NCI-H82 treated with DMSO at 0.1 percent for 48 hours (cell line): ENCODE measurements at regions not wholly inside any gene's neighbourhood (a gene's known extent, or its start where the extent isn't known, plus 50 kb on each side); places are given as distances from the start of the nearest gene placed in this dataset.
"Not testable (repeated sequence)": the region's sequence is repeated elsewhere in the genome, so short reads cannot be mapped to it uniquely, and the experiment has no call there.

Experiments
- DNase-seq: peaks from one replicate; lab custom pipeline; 2025; ENCODE audit not compliant: unreplicated experiment; lab: John Stamatoyannopoulos, UW

DNA sequence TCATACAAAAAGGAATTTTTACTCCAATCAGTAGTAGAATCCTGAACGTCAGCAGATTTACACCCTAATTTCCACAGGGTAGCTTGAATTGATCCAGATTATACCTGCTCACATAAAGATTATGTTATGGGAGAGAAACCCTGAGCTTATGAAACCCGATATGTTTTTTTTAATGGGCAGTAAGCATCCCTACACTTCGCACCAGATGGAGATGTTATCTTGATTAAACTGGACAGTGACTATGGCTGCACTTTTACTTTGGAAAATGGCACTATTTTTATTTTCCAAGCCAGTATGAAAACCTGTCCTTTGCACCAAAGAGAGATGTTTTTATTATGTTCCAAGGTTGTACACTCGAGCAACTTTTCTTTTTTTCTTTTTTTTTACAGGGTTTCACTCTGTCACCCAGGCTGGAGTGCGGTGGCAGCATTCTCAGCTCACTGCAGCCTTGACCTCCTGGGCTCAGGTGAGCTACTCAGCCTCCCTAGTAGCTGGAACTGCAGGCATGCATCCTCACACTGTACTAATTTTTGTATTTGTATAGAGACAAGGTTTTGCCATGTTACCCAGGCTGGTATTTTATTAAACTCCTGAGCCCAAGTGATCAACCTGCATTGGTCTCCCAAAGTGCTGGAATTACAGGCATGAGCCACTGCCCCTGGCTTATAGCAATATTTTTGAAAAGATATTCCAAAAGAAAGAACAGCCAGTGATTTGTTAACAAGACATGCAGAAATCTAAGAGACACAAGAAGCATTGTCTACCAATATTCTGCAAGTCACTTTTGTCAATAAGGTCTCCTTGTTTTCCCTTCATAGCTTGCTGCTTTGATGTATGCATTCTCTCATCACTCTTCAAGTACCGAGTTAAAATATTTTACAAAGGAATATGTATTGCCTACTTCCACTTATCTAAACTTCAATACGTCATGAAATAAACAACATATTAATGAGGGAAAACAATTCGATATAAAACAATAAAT is 1412.6 kb downstream of the ZPLD1 start:
- DNase-seq: no peak

DNA sequence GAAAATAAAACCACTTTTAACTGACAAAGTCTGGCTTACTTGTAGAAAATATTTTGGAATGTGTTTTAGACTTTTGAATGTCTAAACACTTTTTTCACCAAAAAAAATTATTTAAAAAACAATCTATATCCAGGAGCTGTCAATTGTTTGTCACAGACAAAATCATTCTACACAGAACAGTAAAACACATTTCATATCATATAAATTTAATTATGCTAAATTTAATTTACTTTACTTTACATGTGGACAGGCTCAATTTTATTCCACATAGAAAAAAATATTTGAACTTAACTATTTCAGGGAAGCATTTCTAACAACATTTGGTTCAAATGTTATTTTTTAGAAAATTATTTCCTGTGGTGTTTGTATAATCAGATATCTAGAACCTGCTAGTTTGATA is 1417.0 kb downstream of the ZPLD1 start:
- DNase-seq: no peak

DNA sequence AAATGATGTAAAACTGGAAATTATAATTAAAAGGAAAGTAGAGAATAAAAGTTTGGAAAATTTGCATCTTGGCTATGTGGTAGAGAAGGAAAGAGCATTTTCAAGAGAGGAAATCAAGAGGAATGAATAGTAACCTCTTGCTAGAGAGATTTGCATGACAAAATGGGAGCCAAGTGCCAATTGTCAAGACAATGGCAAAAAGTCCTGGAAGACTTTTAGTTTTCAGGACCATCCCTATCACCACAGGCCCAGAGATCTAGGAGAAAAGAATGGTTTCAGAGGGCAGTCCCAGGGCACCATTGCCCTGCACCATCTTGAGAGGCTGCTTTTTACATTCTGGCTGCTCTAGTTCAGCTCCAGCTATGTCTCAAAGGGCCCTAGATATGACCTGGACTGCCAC is 1427.6 kb downstream of the ZPLD1 start:
- no peak for DNase-seq

DNA sequence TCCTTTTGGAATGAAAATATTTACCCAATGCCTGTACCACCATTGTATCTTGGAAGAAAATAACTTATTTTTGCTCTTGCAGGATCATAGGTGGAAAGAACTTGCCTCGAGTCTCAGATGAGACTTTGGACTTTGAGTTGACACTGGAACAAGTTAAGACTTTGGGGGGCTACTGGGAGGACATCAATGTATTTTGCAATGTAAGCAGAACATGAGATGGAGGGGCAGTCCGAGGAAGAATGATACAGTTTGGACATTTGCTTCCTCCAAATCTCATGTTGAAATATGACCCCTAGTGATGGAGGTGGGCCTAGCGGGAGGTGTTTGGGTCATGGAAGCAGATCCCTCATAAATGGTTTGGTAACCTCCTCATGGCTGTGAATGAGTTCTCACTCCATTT is 1428.6 kb downstream of the ZPLD1 start:
- no peak for DNase-seq

DNA sequence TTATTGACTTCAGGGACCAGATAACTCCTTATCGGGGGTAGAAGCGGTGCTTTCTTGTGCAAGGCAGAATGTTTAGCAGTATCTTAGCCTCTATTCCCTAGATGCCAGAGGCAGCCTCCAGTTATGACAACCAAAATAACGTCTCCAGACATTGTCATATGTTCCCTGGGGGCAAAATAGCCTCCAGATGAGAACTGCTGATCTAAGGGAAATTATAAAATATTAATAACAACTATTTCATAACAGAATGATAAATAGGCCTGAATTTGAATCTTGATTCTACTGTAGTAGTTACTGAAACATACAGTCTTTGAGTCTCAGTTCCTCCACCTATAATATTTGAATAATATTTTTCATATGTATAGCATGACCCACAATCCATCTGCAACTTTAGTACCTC is 1431.3 kb downstream of the ZPLD1 start:
- DNase-seq: no peak

DNA sequence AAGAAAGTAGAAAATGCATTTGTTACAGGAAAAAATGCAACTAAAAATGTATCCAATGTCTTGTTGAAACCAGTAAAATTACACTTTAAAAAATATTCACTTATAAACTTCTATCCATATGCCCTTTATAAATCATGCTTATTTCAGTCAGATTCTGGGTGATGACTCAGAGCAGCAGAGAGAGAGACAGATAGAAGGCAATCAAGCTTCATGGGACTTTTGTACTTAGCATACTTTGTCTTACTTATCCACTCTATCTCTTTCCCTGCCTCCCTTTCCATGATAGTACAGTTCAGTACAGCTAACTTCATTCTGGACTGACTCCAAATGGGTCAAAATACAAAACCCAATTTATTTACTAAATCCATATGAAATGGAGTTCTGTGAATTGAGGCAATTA is 1438.2 kb downstream of the ZPLD1 start:
- no peak for DNase-seq

DNA sequence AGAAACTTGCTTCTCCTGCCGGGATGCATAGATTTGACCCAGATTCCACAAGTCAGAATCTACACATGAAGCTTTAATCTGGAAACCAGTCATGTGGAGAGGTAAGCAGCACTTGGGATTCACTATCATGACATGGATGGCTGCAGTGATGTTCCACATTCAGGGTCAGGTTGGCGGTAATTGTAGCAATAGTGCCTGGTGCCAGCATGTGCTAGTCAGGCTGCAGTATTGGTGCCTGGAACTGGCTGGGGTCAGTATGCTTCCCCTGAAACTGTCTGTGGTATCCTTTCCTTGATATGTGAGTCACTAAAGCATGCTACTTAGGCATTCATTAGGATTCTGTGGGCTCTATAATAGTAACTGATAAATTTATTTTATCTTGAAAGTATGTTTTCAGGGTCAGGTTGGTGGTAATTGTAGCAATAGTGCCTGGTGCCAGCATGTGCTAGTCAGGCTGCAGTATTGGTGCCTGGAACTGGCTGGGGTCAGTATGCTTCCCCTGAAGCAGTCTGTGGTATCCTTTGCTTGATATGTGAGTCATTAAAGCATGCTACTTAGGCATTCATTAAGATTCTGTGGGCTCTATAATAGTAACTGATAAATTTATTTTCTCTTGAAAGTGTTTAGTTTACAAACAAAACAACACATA is 1439.2 kb downstream of the ZPLD1 start:
- no peak for DNase-seq

DNA sequence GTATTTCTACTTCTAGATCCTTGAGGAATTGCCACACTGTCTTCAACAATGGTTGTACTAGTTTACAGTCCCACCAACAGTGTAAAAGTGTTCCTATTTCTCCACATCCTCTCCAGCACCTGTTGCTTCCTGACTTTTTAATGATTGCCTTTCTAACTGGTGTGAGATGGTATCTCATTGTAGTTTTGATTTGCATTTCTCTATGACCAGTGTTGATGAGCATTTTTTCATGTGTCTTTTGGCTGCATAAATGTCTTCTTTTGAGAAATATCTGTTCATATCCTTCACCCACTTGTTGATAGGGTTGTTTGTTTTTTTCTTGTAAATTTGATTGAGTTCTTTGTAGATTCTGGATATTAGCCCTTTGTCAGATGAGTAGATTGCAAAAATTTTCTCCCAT is 1447.0 kb downstream of the ZPLD1 start:
- DNase-seq: not testable (repeated sequence)

DNA sequence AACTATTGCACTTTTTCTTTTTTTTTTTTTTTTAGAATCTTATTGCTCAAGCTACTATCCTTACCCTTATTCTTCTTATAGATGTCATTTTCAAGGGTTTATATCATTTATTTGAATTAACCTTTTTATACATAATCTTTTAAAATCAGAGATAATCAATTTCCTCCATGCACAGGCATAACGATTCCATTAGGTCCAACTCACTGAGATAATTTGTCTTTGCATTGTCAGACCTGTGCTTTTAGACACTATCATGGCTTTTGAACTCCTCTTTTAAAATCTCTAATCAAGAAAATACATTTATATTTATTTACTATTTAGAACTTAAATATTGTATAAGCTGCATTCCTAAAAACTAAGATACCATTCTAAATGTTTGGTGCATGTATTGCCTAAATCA is 1454.9 kb downstream of the ZPLD1 start:
- DNase-seq: no peak

DNA sequence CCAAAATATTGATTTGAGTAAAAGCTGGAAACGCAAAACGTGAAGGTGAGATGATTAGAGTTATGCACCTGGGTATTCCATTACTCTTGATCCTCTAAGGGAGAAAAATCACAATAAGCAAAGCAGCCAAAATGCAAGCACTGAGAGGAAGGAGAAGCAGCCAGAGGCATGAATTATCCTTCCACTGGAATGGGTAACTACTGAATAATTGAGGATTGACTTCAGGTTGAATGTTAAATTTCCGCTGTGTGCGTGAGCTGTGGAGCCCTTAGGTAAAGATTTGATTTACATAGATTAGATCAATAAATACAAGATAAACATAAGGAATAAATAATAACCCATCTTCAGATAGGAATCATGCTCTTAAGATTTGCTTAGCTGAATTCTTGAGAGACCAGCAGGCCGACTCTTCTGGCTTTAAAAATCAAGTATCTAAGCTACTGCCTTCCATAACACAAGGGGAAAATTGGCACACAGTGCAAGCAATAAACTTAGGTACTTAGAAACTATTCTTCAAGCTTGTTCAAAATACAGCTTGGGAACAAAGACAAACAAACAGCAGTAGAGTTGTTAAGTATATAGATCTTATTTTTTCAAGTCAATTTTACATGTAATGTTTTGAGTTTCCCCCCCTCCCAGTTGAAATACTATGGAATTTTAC is 1459.5 kb downstream of the ZPLD1 start:
- no peak for DNase-seq

DNA sequence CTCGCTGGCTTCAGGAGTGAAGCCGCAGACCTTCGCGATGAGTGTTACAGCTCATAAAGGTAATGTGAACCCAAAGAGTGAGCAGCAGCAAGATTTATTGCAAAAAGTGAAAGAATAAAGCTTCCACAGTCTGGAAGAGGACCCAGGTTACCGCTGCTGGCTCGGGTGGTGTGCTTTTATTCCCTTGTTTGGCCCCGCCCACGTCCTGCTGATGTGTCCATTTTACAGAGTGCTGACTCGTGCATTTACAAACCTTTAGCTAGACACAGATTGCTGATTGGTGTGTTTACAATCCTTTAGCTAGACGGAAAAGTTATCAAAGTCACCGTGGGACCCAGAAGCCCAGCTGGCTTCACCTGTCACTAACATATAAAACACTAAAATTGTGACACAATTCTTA is 1464.5 kb downstream of the ZPLD1 start:
- no peak for DNase-seq

DNA sequence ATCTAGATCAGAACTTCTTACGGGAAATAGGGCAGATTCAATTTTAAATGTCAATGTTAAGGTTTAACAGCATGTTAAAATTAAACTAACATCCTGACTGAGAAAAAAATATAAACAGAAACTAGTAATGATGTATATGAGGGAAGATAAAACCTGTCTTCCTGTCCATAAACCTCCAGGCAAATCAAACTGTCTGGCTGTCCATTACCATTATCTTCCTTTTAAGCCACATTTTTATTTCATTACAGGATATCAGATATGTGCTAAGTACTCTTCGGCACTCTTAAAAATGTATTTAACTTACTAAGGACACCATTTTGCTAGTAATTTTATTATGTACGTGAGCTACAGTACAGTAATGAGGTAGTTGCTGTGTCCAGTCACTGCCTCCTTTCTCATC is 1461.7 kb upstream of the ALCAM start:
- DNase-seq: no peak

DNA sequence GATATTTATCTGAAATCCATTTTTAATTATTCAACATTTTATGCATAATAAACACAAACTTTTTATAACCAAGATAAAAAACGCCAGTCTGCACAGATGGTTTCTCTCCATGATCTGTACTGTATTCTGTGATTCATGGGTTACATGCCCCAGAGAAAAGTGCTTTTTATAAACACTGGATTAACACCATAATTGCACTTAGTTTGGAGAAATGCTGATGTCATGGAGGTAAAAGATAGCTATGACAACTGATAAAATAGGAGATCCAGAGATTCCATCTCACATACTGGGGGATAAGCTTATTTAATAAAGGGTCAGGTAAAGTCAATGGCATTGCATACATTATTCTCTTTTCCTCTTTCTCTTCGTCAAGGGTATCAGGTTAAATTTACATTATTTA is 1460.4 kb upstream of the ALCAM start:
- DNase-seq: no peak

DNA sequence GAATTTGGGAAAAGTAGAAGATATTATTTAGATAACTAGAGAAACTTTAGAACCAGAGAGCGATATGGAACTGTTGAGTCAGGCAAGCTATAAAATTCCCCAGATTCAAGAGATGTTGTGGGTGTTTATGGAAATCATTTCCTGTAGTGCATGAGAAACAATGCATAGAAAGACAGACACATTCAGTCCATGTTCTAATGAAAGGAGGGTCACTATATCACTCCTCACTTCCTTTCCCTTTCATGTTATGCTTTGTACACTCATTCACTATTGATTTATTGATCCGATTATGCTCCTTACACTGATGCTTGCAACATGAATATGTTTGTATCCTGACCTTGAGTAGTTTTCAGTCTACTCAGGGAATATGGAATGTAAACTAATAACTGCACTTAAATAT is 1459.9 kb upstream of the ALCAM start:
- no peak for DNase-seq

DNA sequence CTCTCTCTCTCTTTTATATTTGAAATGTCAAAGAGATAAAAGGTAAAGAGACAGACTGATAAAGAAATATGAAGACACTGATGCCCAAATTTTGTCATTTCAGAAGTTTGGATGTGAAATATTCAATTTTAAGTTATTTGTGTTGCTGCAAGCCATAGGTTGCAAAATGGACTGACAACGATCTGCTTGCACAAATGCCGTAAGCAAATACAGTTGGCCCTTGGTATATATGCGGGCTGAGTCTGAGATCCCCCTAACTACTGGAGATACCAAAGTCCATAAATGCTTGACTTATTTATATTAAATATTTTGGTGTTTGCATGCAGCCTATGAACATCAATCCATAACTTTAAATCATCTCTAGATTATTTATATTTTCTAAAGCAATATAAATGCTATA is 1459.1 kb upstream of the ALCAM start:
- no peak for DNase-seq

DNA sequence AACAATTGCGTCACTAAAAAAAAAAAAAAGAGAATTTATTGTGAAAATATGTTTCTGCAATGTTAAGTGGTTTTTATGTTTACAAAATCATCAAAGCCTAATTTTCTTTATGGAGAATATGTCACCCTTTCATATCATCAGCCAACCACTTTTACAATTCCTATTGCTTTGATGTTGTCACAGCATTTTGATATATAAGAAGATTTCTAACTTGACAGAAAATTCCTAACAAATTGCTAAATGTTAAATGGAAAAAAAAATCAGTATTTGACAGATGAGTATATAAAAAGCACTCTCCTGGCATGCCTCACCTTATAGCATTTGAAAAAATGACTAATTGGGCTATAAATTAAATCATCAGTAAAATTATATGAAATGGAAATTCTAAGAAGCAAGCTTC is 1457.3 kb upstream of the ALCAM start:
- DNase-seq: no peak

DNA sequence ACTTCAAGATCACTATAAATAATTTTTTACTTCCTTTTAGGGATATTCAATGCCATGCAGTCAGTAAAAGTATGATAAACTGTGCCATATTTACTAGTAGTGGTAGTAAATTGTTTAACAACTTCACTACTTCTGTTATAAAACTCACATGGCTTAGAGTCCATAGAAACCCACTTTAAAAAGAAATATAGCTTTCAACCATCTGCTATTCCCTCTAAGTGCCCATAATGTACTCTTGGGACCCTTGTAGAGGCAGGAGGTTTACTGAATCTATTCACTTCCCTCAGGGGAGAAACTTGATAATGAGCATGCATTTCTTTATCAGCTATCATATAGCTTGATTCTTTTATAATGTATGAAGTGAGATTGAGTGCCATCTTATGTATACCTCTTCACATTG is 1448.4 kb upstream of the ALCAM start:
- DNase-seq: no peak

DNA sequence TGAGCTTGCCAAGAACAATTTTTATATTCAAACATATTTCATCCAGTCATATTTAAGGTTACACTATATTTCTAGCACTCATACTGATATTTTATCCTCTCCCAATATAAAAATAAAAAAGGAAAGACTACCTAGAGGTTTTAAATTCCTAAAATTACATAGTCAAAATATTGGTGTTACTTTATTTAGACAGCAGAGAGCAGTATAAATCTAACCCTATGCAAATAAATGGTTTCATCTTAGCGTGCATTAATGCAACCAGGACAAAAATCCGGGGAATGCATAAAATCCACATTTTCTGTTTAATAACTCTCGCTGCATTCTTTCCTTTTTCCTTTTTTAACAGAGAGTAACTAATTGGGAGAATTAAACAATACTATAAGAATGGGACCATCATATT is 1447.4 kb upstream of the ALCAM start:
- DNase-seq: no peak

DNA sequence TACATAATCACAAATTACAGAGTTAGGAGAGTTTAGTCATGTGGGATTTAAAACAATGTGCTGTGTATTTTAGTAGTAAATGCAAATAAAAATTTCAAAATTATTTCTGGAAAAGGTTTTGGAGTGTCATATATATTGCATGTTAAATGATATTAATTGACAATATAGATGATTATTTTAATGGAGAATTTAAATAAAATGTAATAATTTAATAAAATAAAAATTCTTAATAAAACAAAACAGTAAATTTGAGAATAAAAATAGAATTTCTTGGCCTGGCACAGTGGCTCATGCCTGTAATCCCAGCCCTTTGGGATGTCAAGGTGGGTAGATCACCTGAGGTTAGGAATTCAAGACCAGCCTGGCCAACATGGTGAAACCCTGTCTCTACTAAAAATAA is 1442.8 kb upstream of the ALCAM start:
- DNase-seq: no peak

DNA sequence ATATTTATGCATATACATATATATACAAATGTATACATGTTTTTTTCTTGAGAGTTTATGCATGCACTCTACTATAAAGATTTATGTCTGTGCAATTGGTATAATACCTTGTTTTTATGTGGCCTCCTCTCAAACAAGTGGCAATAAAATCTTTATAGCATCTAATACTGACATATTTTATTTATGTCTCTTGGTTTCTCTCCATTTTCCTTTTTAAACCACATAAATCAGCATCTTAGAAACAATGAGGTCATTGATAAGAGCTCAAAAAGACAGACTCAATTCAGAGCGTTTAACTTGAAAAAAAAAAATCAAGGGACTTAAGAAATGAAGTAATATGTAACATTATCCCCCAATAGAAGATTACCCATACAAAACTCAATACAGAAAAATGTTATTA is 1442.2 kb upstream of the ALCAM start:
- no peak for DNase-seq

DNA sequence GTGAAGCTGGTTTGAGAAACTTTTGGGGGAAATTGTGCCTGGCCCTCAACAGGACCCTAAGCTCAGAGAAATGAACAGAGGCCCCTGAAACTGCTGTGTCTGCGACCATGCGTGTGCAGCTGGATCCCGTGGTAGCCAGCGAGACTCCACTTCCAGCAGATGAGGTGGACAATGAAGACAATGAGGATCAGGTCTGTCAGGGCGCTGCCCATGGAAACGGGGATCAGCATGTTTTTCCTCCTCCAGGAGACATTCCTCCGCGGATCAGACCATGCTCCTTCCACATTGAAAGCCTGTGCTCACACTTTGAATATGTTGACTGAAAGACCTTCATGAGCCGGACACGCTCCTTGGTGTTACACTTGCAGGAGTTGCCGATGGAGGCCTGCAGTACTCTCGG is 1439.8 kb upstream of the ALCAM start:
- DNase-seq: no peak

DNA sequence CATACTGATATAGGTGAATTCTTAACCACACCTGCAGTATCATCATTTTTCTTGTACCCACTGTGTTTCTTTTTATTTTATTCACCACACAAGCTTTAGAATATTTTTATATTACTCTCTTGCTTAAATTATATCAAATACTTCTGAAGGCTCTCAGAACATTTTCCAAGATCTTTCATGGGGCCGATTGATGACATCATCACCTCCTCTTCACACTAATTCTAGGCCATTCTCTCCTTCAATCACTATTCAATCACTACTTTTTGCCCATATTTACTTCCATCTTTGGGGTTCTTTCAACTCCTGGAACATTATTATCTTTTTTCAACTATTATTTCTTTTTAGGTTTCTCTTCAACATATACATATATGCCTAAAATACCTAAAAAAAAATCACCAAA is 1438.8 kb upstream of the ALCAM start:
- DNase-seq: no peak
